Peyer's patch (tissue), 4 donors: ENCODE measurements at regions not wholly inside any gene's neighbourhood (a gene's known extent, or its start where the extent isn't known, plus 50 kb on each side); places are given as distances from the start of the nearest gene placed in this dataset.
A peak's percentile ranks its signal among the peaks of the same experiment; 100 is the strongest.

Experiments
- DNase-seq, 3 donors: peaks; one replicate each; pipeline ENCODE4 v3.0.0-alpha.2; 2017 to 2019
- H3K27ac ChIP-seq, 4 donors: fragments of 200-600 bp; sonication (generic); one replicate each; pipeline ENCODE4 v1.5.1; 2016 to 2019
- H3K27me3 ChIP-seq, 2 donors: fragments of 200-600 bp; sonication (generic); one replicate each; pipeline ENCODE4 v1.5.1; 2019
- H3K36me3 ChIP-seq, 3 donors: fragments of 200-600 bp; sonication (generic); one replicate each; pipeline ENCODE4 v1.5.1; 2016 to 2019
- H3K4me1 ChIP-seq, 4 donors: fragments of 200-600 bp; sonication (generic); one replicate each; pipeline ENCODE4 v1.5.1; 2016 to 2019
- H3K4me3 ChIP-seq, 4 donors: fragments of 200-600 bp; sonication (generic); 1 replicate in 3 of 4; 2 replicates in 1 of 4; pipeline ENCODE4 v1.5.1; 2016 to 2019; ENCODE audit warnings: mild to moderate bottlenecking in 1 of 4
- H3K9me3 ChIP-seq, 4 donors: fragments of 200-600 bp; sonication (generic); one replicate each; pipeline ENCODE4 v1.5.1; 2016 to 2019; ENCODE audit warnings: mild to moderate bottlenecking in 1 of 4
- POLR2A ChIP-seq, 2 donors: fragments of 450-650 bp; IDR thresholded peaks; one replicate each; pipeline ENCODE4 v1.5.1; 2017; ENCODE audit warnings: antibody characterized with exemption in 2 of 2, mild to moderate bottlenecking in 2 of 2, moderate library complexity in 2 of 2
- TF ChIP-seq, protein P1 (sequence below), 6 experiments: fragments of 450-650 bp in 4 of 6; fragments of 200-600 bp in 2 of 6; sonication (generic) in 1 of 6; IDR thresholded peaks; one replicate each; pipeline ENCODE4 v1.5.1; 2017 to 2019; ENCODE audit warnings: antibody characterized with exemption in 6 of 6, mild to moderate bottlenecking in 3 of 6, moderate library complexity in 1 of 6

DNA sequence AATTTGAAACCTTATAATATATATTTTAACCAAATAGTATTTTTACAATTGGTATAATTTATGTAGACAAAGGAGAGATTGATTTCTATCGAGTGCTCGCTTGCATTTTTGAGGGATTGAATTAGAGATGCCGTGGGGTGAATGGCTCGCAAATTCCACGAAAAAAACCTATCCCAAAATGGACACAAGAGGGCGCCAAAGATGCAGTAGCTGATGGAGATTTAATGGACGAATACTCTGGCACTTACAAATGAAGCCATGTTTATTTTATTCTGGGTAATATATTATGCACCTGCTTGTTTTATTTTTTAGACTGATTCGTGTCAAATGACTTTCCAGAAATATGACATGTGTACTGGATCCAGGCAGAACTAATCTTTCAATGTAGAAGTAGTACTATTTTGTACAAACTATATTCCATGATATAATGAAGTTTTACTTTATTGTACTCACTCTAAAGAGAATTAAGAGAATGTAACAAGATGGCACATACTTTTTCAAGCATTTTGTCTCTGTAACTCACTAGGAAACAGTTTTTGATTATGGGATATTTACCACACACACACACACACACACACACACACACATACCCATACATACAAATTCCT lies 505.4 kb downstream of the PLCL1 start:
- Histone ChIP-seq H3K4me3 (no peak overlapping the region), H3K4me1 (no peaks in the 10 kb centered on the region), H3K27ac (no peak overlapping the region), H3K9me3 (no peaks in the 10 kb centered on the region), H3K27me3 (no peaks in the 10 kb centered on the region), H3K36me3 (no peaks in the 10 kb centered on the region)
- DNase-seq: peak in 2 of 3 donors; percentile 29 to 78
- TF ChIP-seq POLR2A (IDR thresholded peaks at IDR 0.05): no peak
- TF ChIP-seq, protein P1, sequence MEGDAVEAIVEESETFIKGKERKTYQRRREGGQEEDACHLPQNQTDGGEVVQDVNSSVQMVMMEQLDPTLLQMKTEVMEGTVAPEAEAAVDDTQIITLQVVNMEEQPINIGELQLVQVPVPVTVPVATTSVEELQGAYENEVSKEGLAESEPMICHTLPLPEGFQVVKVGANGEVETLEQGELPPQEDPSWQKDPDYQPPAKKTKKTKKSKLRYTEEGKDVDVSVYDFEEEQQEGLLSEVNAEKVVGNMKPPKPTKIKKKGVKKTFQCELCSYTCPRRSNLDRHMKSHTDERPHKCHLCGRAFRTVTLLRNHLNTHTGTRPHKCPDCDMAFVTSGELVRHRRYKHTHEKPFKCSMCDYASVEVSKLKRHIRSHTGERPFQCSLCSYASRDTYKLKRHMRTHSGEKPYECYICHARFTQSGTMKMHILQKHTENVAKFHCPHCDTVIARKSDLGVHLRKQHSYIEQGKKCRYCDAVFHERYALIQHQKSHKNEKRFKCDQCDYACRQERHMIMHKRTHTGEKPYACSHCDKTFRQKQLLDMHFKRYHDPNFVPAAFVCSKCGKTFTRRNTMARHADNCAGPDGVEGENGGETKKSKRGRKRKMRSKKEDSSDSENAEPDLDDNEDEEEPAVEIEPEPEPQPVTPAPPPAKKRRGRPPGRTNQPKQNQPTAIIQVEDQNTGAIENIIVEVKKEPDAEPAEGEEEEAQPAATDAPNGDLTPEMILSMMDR (IDR thresholded peaks at IDR 0.05): peak; percentile 40 to 88 (median 80)

DNA sequence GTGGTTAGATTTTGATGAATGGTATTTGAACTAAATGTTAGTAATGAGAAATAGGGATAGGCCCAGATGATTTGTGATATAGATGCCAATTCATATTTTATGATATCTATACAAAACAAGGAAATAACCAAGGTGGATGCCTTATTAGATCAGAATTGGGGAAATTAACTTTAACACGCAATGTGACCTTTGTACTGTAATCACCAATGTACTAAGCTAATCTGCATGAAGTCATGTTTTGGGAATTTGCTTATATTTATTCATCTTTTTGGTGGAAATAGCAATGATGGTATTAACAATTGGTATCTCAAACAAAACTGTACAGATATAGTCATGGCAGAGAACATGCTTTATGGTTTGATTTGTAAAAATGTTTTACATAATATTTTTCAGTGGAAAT lies 504.7 kb downstream of the PLCL1 start:
- Histone ChIP-seq H3K27ac (no peak overlapping the region), H3K36me3 (no peaks in the 10 kb centered on the region), H3K4me3 (no peak overlapping the region), H3K4me1 (no peaks in the 10 kb centered on the region), H3K9me3 (no peaks in the 10 kb centered on the region), H3K27me3 (no peaks in the 10 kb centered on the region)
- no peak for TF ChIP-seq POLR2A (IDR thresholded peaks at IDR 0.05)
- TF ChIP-seq, protein P1 (IDR thresholded peaks at IDR 0.05): no peak
- DNase-seq: no peak

DNA sequence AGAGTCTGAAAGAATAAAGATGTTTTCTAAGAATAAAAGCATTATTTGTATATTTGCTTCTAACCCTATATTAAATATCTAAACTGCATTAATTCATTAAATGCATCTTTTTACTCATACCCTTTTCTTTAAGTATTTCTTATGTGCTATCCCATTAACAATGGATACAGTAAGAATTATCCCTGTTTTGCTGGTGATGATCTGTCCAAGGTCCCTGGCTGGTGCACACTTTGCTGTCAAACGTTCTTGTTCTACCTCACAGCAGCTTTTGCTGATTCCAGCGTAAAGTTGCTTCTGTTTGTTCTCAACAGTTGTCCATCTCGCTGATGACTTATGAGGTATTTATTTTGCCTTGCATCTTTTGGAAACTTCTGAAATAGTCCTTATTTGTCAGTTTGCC lies 504.0 kb downstream of the PLCL1 start:
- no peak for DNase-seq
- Histone ChIP-seq H3K9me3 (no peaks in the 10 kb centered on the region), H3K36me3 (no peaks in the 10 kb centered on the region), H3K4me3 (no peak overlapping the region), H3K27me3 (no peaks in the 10 kb centered on the region), H3K27ac (no peak overlapping the region), H3K4me1 (no peaks in the 10 kb centered on the region)
- TF ChIP-seq POLR2A (IDR thresholded peaks at IDR 0.05): no peak
- TF ChIP-seq, protein P1 (IDR thresholded peaks at IDR 0.05): no peak

DNA sequence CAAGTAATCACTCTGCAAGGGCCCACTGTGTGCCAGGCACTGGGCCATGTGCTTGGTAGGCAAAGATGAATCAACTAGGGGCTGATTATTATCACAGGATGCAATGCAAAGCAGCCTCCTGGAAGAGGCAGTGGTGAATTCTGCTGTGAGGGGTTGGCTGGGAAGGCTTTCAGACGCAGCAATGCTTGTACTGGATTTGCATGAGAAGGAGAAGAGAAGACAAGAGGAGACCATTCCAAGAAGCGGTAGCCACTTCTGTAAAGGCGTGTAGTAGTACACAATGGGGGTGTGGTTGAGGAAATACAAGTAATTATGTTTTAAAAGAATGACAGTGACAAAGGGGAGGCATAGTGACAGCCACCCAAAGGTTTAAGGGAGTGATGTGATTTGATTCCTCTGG lies 502.7 kb downstream of the PLCL1 start:
- H3K4me1 ChIP-seq: no peaks in the 10 kb centered on the region
- H3K9me3 ChIP-seq: no peaks in the 10 kb centered on the region
- DNase-seq: no peak
- no peak overlapping the region for H3K27ac ChIP-seq
- TF ChIP-seq POLR2A (IDR thresholded peaks at IDR 0.05): no peak
- TF ChIP-seq, protein P1 (IDR thresholded peaks at IDR 0.05): no peak
- no peak overlapping the region for H3K4me3 ChIP-seq
- H3K36me3 ChIP-seq: no peaks in the 10 kb centered on the region
- no peaks in the 10 kb centered on the region for H3K27me3 ChIP-seq

DNA sequence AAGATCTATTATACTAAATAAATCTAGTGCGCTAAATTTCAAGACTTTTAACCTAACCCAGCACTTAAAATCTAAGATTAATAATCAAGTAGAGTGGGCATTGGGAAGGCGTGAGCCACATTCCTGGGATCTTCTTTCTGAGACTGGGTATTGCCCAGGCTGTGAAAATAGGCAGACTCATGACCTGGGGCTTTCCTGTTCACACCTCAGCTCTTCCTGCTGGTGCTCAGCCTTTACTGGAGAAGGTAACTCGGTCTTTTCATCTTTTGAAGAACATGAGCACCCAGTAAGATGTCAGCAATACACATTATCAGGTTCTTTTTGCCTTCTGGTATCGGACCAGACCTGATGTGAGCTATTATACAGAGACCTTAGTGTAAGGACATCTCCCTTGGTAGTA lies 500.5 kb downstream of the PLCL1 start:
- H3K4me1 ChIP-seq: no peaks in the 10 kb centered on the region
- H3K4me3 ChIP-seq: no peak overlapping the region
- DNase-seq: no peak
- no peaks in the 10 kb centered on the region for H3K36me3 ChIP-seq
- no peak overlapping the region for H3K27ac ChIP-seq
- TF ChIP-seq POLR2A (IDR thresholded peaks at IDR 0.05): no peak
- TF ChIP-seq, protein P1 (IDR thresholded peaks at IDR 0.05): no peak
- no peaks in the 10 kb centered on the region for H3K27me3 ChIP-seq
- H3K9me3 ChIP-seq: no peaks in the 10 kb centered on the region

DNA sequence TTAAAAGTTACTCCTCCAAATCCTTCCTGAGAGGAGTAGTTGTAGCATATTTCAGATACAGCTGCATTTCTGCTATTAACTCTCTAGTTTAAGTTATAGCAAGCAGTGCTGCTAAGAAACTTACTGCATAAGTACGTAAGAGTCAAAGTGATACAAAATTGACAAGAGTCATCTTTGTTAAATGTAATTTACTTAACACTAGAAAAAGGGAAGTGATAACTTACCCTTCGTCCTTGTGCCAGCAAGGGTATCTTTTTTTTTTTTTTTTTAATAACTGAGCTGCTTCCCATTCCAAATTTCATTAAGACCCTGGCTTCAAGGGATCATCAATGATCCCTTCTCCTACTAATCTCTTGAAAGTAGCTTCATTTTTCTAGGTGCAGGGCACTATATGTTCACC lies 493.0 kb downstream of the PLCL1 start:
- Histone ChIP-seq H3K27ac (no peak overlapping the region), H3K27me3 (no peaks in the 10 kb centered on the region), H3K36me3 (no peaks in the 10 kb centered on the region), H3K4me3 (no peak overlapping the region), H3K9me3 (no peaks in the 10 kb centered on the region), H3K4me1 (no peaks in the 10 kb centered on the region)
- TF ChIP-seq, protein P1 (IDR thresholded peaks at IDR 0.05): no peak
- no peak for TF ChIP-seq POLR2A (IDR thresholded peaks at IDR 0.05)
- no peak for DNase-seq
